ENCODE measurements at regions not wholly inside any gene's neighbourhood (a gene's known extent, or its start where the extent isn't known, plus 50 kb on each side); places are given as distances from the start of the nearest gene placed in this dataset.
"Not testable (repeated sequence)": the region's sequence is repeated elsewhere in the genome, so short reads cannot be mapped to it uniquely, and the experiment has no call there.

- no peak overlapping the region for H3K4me3 Mint-ChIP-seq (ENCODE audit: low read depth)
- H3K27me3 Mint-ChIP-seq (ENCODE audit: low read depth), result no peaks in the 10 kb centered on the region
- no peaks in the 10 kb centered on the region for H3K4me1 Mint-ChIP-seq (ENCODE audit: low read depth)
- no peaks in the 10 kb centered on the region for H3K9me3 Mint-ChIP-seq
- H3K27ac Mint-ChIP-seq, result no peak overlapping the region
- no peak for DNase-seq (ENCODE audit: low spot score)
- H3K36me3 Mint-ChIP-seq (ENCODE audit: low read depth), result no peaks in the 10 kb centered on the region
- intact Hi-C loops (cut with micrococcal nuclease), result no loop called here
Observed at GRCh38 chr4:159765382-159765781, 662.5 kb downstream of the RAPGEF2 start.

- no peak for DNase-seq (ENCODE audit: low spot score)
- intact Hi-C loops (cut with micrococcal nuclease), result no loop called here
- no peaks in the 10 kb centered on the region for H3K27me3 Mint-ChIP-seq (ENCODE audit: low read depth)
- H3K27ac Mint-ChIP-seq, result no peak overlapping the region
- H3K36me3 Mint-ChIP-seq (ENCODE audit: low read depth), result no peaks in the 10 kb centered on the region
- H3K9me3 Mint-ChIP-seq, result no peaks in the 10 kb centered on the region
- no peaks in the 10 kb centered on the region for H3K4me1 Mint-ChIP-seq (ENCODE audit: low read depth)
- H3K4me3 Mint-ChIP-seq (ENCODE audit: low read depth), result no peak overlapping the region
Observed at GRCh38 chr4:159766241-159766640, 663.4 kb downstream of the RAPGEF2 start.

GRCh38 chr4:159767406-159767805 is 664.5 kb downstream of the RAPGEF2 start:
- Mint-ChIP-seq H3K27me3 (ENCODE audit: low read depth) (no peaks in the 10 kb centered on the region), H3K36me3 (ENCODE audit: low read depth) (no peaks in the 10 kb centered on the region), H3K27ac (no peak overlapping the region), H3K9me3 (peaks cover 1% of the 10 kb centered on the region), H3K4me1 (ENCODE audit: low read depth) (no peaks in the 10 kb centered on the region), H3K4me3 (ENCODE audit: low read depth) (no peak overlapping the region)
- no peak for DNase-seq (ENCODE audit: low spot score)
- intact Hi-C loops (cut with micrococcal nuclease), result no loop called here

- Mint-ChIP-seq H3K4me1 (ENCODE audit: low read depth) (no peaks in the 10 kb centered on the region), H3K27me3 (ENCODE audit: low read depth) (no peaks in the 10 kb centered on the region), H3K27ac (no peak overlapping the region), H3K9me3 (peaks cover 5% of the 10 kb centered on the region), H3K4me3 (ENCODE audit: low read depth) (no peak overlapping the region), H3K36me3 (ENCODE audit: low read depth) (no peaks in the 10 kb centered on the region)
- intact Hi-C loops (cut with micrococcal nuclease), result no loop called here
- no peak for DNase-seq (ENCODE audit: low spot score)
Observed at GRCh38 chr4:159768016-159768415, 665.1 kb downstream of the RAPGEF2 start.

- DNase-seq (ENCODE audit: low spot score), result no peak
- H3K4me3 Mint-ChIP-seq (ENCODE audit: low read depth), result no peak overlapping the region
- intact Hi-C loops (cut with micrococcal nuclease), result no loop called here
- peaks cover 9% of the 10 kb centered on the region for H3K9me3 Mint-ChIP-seq
- no peaks in the 10 kb centered on the region for H3K27me3 Mint-ChIP-seq (ENCODE audit: low read depth)
- no peaks in the 10 kb centered on the region for H3K36me3 Mint-ChIP-seq (ENCODE audit: low read depth)
- no peak overlapping the region for H3K27ac Mint-ChIP-seq
- no peaks in the 10 kb centered on the region for H3K4me1 Mint-ChIP-seq (ENCODE audit: low read depth)
Observed at GRCh38 chr4:159770401-159770800, 667.5 kb downstream of the RAPGEF2 start.

GRCh38 chr4:159770969-159771368 is 668.1 kb downstream of the RAPGEF2 start:
- intact Hi-C loops (cut with micrococcal nuclease), result no loop called here
- Mint-ChIP-seq H3K4me1 (ENCODE audit: low read depth) (no peaks in the 10 kb centered on the region), H3K27ac (no peak overlapping the region), H3K27me3 (ENCODE audit: low read depth) (no peaks in the 10 kb centered on the region), H3K4me3 (ENCODE audit: low read depth) (no peak overlapping the region), H3K9me3 (peaks cover 9% of the 10 kb centered on the region), H3K36me3 (ENCODE audit: low read depth) (no peaks in the 10 kb centered on the region)
- no peak for DNase-seq (ENCODE audit: low spot score)

GRCh38 chr4:159776961-159777360 is 674.1 kb downstream of the RAPGEF2 start:
- Mint-ChIP-seq H3K4me3 (ENCODE audit: low read depth) (no peak overlapping the region), H3K27me3 (ENCODE audit: low read depth) (no peaks in the 10 kb centered on the region), H3K4me1 (ENCODE audit: low read depth) (no peaks in the 10 kb centered on the region), H3K9me3 (peaks cover 9% of the 10 kb centered on the region), H3K36me3 (ENCODE audit: low read depth) (no peaks in the 10 kb centered on the region), H3K27ac (no peak overlapping the region)
- intact Hi-C loops (cut with micrococcal nuclease), result no loop called here
- no peak for DNase-seq (ENCODE audit: low spot score)

GRCh38 chr4:159777689-159778088 is 674.8 kb downstream of the RAPGEF2 start:
- no peaks in the 10 kb centered on the region for H3K4me1 Mint-ChIP-seq (ENCODE audit: low read depth)
- intact Hi-C loops (cut with micrococcal nuclease), result no loop called here

GRCh38 chr4:159778298-159778697 is 675.4 kb downstream of the RAPGEF2 start:
- no peak overlapping the region for H3K4me3 Mint-ChIP-seq (ENCODE audit: low read depth)
- H3K27me3 Mint-ChIP-seq (ENCODE audit: low read depth), result no peaks in the 10 kb centered on the region
- H3K36me3 Mint-ChIP-seq (ENCODE audit: low read depth), result no peaks in the 10 kb centered on the region
- no peaks in the 10 kb centered on the region for H3K4me1 Mint-ChIP-seq (ENCODE audit: low read depth)
- DNase-seq (ENCODE audit: low spot score), result no peak
- no peak overlapping the region for H3K27ac Mint-ChIP-seq
- H3K9me3 Mint-ChIP-seq, result peaks cover under 1% of the 10 kb centered on the region
- intact Hi-C loops (cut with micrococcal nuclease), result no loop called here

More at GRCh38 chr4:159777689-159778088, 674.8 kb downstream of the RAPGEF2 start:
- Mint-ChIP-seq H3K27ac (no peak overlapping the region), H3K4me3 (ENCODE audit: low read depth) (no peak overlapping the region), H3K36me3 (ENCODE audit: low read depth) (no peaks in the 10 kb centered on the region), H3K9me3 (peaks cover 5% of the 10 kb centered on the region), H3K27me3 (ENCODE audit: low read depth) (no peaks in the 10 kb centered on the region)
- no peak for DNase-seq (ENCODE audit: low spot score)

- H3K36me3 Mint-ChIP-seq (ENCODE audit: low read depth), result no peaks in the 10 kb centered on the region
- intact Hi-C loops (cut with micrococcal nuclease), result no loop called here
- no peaks in the 10 kb centered on the region for H3K9me3 Mint-ChIP-seq
Observed at GRCh38 chr4:159779716-159780115, 676.8 kb downstream of the RAPGEF2 start.

GRCh38 chr4:159780196-159780922 is 677.5 kb downstream of the RAPGEF2 start:
- no peaks in the 10 kb centered on the region for H3K36me3 Mint-ChIP-seq (ENCODE audit: low read depth)
- no peak for DNase-seq (ENCODE audit: low spot score)
- H3K4me3 Mint-ChIP-seq (ENCODE audit: low read depth), result no peak overlapping the region
- intact Hi-C loops (cut with micrococcal nuclease), result no loop called here
- no peaks in the 10 kb centered on the region for H3K27me3 Mint-ChIP-seq (ENCODE audit: low read depth)
- H3K4me1 Mint-ChIP-seq (ENCODE audit: low read depth), result no peaks in the 10 kb centered on the region
- H3K9me3 Mint-ChIP-seq, result no peaks in the 10 kb centered on the region
- H3K27ac Mint-ChIP-seq, result no peak overlapping the region

More at GRCh38 chr4:159779716-159780115, 676.8 kb downstream of the RAPGEF2 start:
- DNase-seq (ENCODE audit: low spot score), result no peak
- Mint-ChIP-seq H3K27ac (no peak overlapping the region), H3K4me1 (ENCODE audit: low read depth) (no peaks in the 10 kb centered on the region), H3K4me3 (ENCODE audit: low read depth) (no peak overlapping the region), H3K27me3 (ENCODE audit: low read depth) (no peaks in the 10 kb centered on the region)

- H3K4me3 Mint-ChIP-seq (ENCODE audit: low read depth), result no peak overlapping the region
- no peaks in the 10 kb centered on the region for H3K4me1 Mint-ChIP-seq (ENCODE audit: low read depth)
- H3K27me3 Mint-ChIP-seq (ENCODE audit: low read depth), result no peaks in the 10 kb centered on the region
- H3K36me3 Mint-ChIP-seq (ENCODE audit: low read depth), result no peaks in the 10 kb centered on the region
- H3K9me3 Mint-ChIP-seq, result no peaks in the 10 kb centered on the region
- intact Hi-C loops (cut with micrococcal nuclease), result no loop called here
- H3K27ac Mint-ChIP-seq, result no peak overlapping the region
- no peak for DNase-seq (ENCODE audit: low spot score)
Observed at GRCh38 chr4:159787901-159788300, 685.0 kb downstream of the RAPGEF2 start.

GRCh38 chr4:159791334-159791733 is 688.5 kb downstream of the RAPGEF2 start:
- H3K9me3 Mint-ChIP-seq, result no peaks in the 10 kb centered on the region
- DNase-seq (ENCODE audit: low spot score), result no peak
- H3K27me3 Mint-ChIP-seq (ENCODE audit: low read depth), result no peaks in the 10 kb centered on the region
- no peak overlapping the region for H3K27ac Mint-ChIP-seq
- intact Hi-C loops (cut with micrococcal nuclease), result no loop called here
- no peaks in the 10 kb centered on the region for H3K36me3 Mint-ChIP-seq (ENCODE audit: low read depth)
- H3K4me1 Mint-ChIP-seq (ENCODE audit: low read depth), result no peaks in the 10 kb centered on the region
- no peak overlapping the region for H3K4me3 Mint-ChIP-seq (ENCODE audit: low read depth)

- H3K4me1 Mint-ChIP-seq (ENCODE audit: low read depth); H3K27me3 Mint-ChIP-seq (ENCODE audit: low read depth); intact Hi-C loops (cut with micrococcal nuclease); DNase-seq (ENCODE audit: low spot score); H3K27ac Mint-ChIP-seq; H3K36me3 Mint-ChIP-seq (ENCODE audit: low read depth); H3K4me3 Mint-ChIP-seq (ENCODE audit: low read depth); H3K9me3 Mint-ChIP-seq: not testable (repeated sequence)
Observed at GRCh38 chr4:159804592-159804991, 701.7 kb downstream of the RAPGEF2 start.

Data from activated T-helper 2 cell treated with anti-CD3 and anti-CD28 coated beads, Interferon-gamma antibody, Interleukin-2, Interleukin-4, amounts not matched to agents 10 μg/mL and 5 μg/mL and 100 μg/mL, durations not matched to agents 14 hours and 24 hours and 36 hours (primary cell).